Astrocyte of the cerebellum (primary cell): ENCODE measurements at regions not wholly inside any gene's neighbourhood (a gene's known extent, or its start where the extent isn't known, plus 50 kb on each side); places are given as distances from the start of the nearest gene placed in this dataset.

Experiments
- DNase-seq: peaks from one replicate; pipeline ENCODE4 v3.0.0-alpha.2; 2011; ENCODE audit warnings: low read depth
- H3K4me3 ChIP-seq: 2 replicates; pipeline ENCODE4 v1.5.1; 2011; ENCODE audit warnings: mild to moderate bottlenecking, low read depth, low read length, moderate library complexity
- CTCF ChIP-seq: IDR thresholded peaks from 2 replicates; pipeline ENCODE4 v1.5.1; 2012; ENCODE audit warnings: low read length, low read depth, moderate library complexity, mild to moderate bottlenecking; ENCODE audit errors: missing control alignments
- in situ Hi-C: cut with HindIII; loops from 2 replicates; pipeline ENCODE4 v1.10.0; 2017; ENCODE audit warnings: low sequenced_read_pairs

GRCh38 chr15:70416829-70417228 is 319.1 kb upstream of the TLE3 start:
- no peak overlapping the region for H3K4me3 ChIP-seq
- in situ Hi-C loops, result no loop called here
- no peak for DNase-seq
- no peak for TF ChIP-seq CTCF

DNA sequence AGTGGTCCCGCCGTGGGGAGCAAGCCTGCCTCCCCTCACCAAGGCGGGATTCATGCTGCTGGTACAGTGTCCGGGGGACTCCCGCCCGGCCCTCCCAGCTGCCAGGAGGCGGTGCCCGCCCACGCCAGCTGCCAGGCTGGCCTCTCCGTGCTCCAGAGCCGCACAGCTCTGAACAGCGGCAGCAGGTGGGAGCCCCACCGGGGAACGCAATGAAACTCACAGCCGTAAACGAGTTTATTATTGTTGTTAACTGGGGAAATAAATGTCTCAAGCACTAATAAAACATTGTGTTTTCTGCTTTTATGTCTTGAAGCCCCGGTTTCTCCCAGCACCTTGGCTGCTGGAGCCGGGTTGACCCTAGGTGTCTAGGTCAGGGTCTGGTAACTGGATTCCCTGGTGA is 317.7 kb upstream of the TLE3 start:
- TF ChIP-seq CTCF, result no peak
- no peak overlapping the region for H3K4me3 ChIP-seq
- in situ Hi-C loops, result no loop called here
- no peak for DNase-seq

DNA sequence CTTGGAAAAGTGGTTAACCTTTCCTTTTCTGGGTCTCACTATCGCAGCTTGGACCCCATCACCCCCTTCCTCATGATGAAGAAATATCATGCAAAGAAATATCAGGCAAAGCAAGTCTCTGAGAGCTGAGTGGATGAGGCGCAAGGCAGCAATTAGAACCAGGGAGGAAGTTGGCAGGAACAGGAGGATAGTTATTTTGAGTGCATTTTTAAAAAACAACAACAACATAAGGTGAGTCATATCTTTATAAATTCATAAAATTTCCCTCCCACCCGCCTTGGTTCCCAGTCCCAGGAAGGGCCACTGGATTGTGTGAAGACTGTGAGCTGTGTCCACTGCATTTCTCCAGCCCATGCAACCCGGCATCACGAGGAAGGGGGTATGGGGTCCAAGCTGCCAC is 316.9 kb upstream of the TLE3 start:
- no peak for DNase-seq
- TF ChIP-seq CTCF, result no peak
- no peak overlapping the region for H3K4me3 ChIP-seq
- in situ Hi-C loops, result no loop called here

DNA sequence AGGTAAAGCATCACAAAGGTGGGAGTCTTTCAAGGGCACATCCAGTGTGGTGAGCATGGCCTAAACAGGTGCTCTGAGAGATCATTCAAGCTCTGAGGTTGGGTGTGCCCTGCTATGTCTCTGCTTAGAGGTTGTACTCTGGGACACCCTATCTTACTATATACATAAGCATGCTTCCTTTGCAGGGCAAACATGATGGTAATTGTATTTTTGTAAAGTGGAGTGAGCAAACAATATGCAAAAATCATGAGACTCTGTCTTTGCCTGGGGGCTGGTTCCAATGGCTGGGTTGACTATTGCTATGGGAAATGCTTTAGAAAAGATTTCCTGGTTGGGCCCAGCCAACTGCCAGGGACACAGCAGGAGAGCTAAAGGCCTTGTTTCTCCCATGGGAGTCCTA is 315.1 kb upstream of the TLE3 start:
- in situ Hi-C loops, result no loop called here

GRCh38 chr15:70411143-70411863 is 313.6 kb upstream of the TLE3 start:
- in situ Hi-C loops, result no loop called here
- no peak overlapping the region for H3K4me3 ChIP-seq
- DNase-seq, result no peak
- TF ChIP-seq CTCF, result no peak

More for the DNA sequence above, 315.1 kb upstream of the TLE3 start:
- H3K4me3 ChIP-seq, result no peak overlapping the region
- no peak for DNase-seq
- no peak for TF ChIP-seq CTCF

DNA sequence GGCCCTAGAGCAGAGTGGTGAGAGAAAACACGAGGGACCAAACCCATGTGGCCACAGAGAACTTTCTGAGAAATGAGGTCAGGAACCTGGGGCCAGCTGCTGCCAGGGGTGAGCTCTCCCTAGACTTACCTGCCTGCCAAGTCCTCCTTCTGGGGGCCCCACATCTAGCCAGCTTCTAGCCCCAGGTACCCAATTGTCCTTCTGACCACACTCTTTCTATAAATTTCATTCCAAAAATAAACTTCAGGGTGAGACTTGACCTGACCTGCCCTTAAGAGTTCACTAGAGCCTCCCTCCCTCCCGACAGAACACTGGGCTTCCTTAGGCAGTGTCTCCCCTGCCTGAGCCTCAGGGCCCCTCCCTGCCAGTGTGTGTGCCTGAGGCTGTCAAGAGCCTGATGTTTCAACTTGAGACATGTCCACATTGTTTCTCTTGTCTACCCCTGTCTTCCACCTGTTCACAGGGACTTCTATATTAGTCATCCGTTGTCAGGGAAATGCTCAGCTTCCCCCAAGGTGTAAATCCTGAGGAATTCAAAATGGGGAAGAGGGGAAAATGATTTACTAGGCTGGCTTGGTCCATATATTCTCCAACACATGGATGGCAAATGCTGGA is 312.8 kb upstream of the TLE3 start:
- no peak for TF ChIP-seq CTCF
- no peak overlapping the region for H3K4me3 ChIP-seq
- in situ Hi-C loops, result no loop called here
- DNase-seq, result no peak
